ENCODE measurements at regions not wholly inside any gene's neighbourhood (a gene's known extent, or its start where the extent isn't known, plus 50 kb on each side); places are given as distances from the start of the nearest gene placed in this dataset.
A peak's percentile ranks its signal among the peaks of the same experiment; 100 is the strongest.

DNA sequence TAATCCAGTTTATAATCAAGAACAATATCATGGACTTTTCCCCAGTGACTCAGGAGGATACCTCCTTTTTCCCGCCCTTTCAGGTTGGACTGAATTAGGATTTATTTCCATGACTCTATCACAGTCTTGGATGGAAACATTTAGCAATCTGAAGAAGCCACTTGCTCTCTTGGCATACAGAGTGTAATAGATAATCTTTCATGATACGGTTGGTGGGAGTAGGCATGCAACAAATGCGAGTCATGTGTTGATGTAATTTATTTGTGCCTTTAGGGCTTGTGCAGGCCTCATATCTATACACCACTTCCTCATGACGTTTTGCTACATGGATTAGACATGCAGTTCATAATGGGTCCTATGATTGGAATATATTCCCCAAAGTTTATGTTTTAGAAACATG, 54.2 kb upstream of the MCTP2 start:
- intact Hi-C loops (cut with DNase I; ENCODE audit: low total_unique reads), result no loop called here
- no peak overlapping the region for H3K4me3 ChIP-seq
- H3K27ac ChIP-seq, result no peak overlapping the region
- no peaks in the 10 kb centered on the region for H3K4me1 ChIP-seq
- no peaks in the 10 kb centered on the region for H3K27me3 ChIP-seq
- DNase-seq, result no peak
- WGBS, 2 donors, result 69 to 83% methylated on average over 4 of the region's 4 CpGs
- no peaks in the 10 kb centered on the region for H3K36me3 ChIP-seq (ENCODE audit: low read depth, missing control alignments)
- no peaks in the 10 kb centered on the region for H3K9me3 ChIP-seq
- no peak for TF ChIP-seq POLR2A (IDR thresholded peaks at IDR 0.05)
- TF ChIP-seq, protein P1, sequence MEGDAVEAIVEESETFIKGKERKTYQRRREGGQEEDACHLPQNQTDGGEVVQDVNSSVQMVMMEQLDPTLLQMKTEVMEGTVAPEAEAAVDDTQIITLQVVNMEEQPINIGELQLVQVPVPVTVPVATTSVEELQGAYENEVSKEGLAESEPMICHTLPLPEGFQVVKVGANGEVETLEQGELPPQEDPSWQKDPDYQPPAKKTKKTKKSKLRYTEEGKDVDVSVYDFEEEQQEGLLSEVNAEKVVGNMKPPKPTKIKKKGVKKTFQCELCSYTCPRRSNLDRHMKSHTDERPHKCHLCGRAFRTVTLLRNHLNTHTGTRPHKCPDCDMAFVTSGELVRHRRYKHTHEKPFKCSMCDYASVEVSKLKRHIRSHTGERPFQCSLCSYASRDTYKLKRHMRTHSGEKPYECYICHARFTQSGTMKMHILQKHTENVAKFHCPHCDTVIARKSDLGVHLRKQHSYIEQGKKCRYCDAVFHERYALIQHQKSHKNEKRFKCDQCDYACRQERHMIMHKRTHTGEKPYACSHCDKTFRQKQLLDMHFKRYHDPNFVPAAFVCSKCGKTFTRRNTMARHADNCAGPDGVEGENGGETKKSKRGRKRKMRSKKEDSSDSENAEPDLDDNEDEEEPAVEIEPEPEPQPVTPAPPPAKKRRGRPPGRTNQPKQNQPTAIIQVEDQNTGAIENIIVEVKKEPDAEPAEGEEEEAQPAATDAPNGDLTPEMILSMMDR (IDR thresholded peaks at IDR 0.05), result no peak

DNA sequence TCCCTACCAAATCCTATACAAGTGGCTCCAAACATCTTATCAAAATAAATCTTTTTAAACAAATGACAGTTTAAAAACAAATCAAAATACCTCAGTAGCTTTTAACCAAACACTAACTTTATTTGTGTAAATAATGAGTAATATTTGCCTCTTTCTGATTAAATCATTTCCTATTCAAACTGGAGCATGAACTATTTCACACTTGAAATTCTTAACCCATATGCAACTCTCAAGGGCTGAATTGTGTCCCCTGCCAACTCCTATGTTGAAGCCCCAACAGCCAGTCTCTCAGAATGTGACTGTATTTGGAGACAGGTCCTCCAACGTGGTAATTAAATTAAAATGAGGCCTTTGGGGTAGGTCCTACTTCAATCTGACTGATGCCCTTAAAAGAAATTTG, 55.9 kb upstream of the MCTP2 start:
- no peaks in the 10 kb centered on the region for H3K9me3 ChIP-seq
- H3K4me3 ChIP-seq, result no peak overlapping the region
- 76 to 83% methylated on average over 1 of the region's 1 CpG for WGBS, 2 donors
- intact Hi-C loops (cut with DNase I; ENCODE audit: low total_unique reads), result no loop called here
- no peaks in the 10 kb centered on the region for H3K36me3 ChIP-seq (ENCODE audit: low read depth, missing control alignments)
- no peaks in the 10 kb centered on the region for H3K4me1 ChIP-seq
- DNase-seq, result no peak
- no peaks in the 10 kb centered on the region for H3K27me3 ChIP-seq
- TF ChIP-seq POLR2A (IDR thresholded peaks at IDR 0.05), result no peak
- TF ChIP-seq, protein P1 (IDR thresholded peaks at IDR 0.05), result no peak
- no peak overlapping the region for H3K27ac ChIP-seq

GRCh38 chr15:94174399-94174802, 57.0 kb upstream of the MCTP2 start:
- H3K36me3 ChIP-seq (ENCODE audit: low read depth, missing control alignments), result no peaks in the 10 kb centered on the region
- no peaks in the 10 kb centered on the region for H3K27me3 ChIP-seq
- H3K4me3 ChIP-seq, result no peak overlapping the region
- no peak overlapping the region for H3K27ac ChIP-seq
- TF ChIP-seq, protein P1 (IDR thresholded peaks at IDR 0.05), result no peak
- TF ChIP-seq POLR2A (IDR thresholded peaks at IDR 0.05), result no peak
- no peaks in the 10 kb centered on the region for H3K9me3 ChIP-seq
- no peak for DNase-seq
- H3K4me1 ChIP-seq, result no peaks in the 10 kb centered on the region
- intact Hi-C loops (cut with DNase I; ENCODE audit: low total_unique reads), result no loop called here

DNA sequence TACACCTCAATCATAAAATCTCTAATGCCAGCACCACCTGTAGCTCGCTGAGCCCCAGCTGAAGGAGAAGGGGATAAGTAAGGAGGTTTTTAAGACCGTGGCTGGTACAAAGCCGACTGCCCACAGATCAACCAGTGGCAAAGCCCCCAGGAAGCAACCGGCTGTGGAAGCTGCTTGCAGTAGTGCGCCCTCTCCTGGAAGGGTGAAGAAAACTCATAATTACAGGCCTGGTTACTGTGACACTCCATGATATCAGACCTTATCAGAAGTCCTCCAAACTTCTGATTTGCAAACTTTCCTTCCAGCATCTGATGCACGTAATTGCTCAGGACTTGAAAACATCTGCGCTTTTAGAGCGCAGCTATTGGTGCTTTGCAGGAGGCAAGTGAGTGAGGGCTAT, 63.1 kb upstream of the MCTP2 start:
- 81 to 82% methylated on average over 8 of the region's 8 CpGs for WGBS, 2 donors
- intact Hi-C loops (cut with DNase I; ENCODE audit: low total_unique reads), result no loop called here
- DNase-seq, result peak; percentile 25
- H3K27ac ChIP-seq, result no peak overlapping the region
- H3K4me3 ChIP-seq, result no peak overlapping the region
- no peaks in the 10 kb centered on the region for H3K36me3 ChIP-seq (ENCODE audit: low read depth, missing control alignments)
- no peaks in the 10 kb centered on the region for H3K9me3 ChIP-seq
- no peaks in the 10 kb centered on the region for H3K27me3 ChIP-seq
- TF ChIP-seq, protein P1 (IDR thresholded peaks at IDR 0.05), result peak in 1 of 3 experiments; percentile 18
- no peak for TF ChIP-seq POLR2A (IDR thresholded peaks at IDR 0.05)
- H3K4me1 ChIP-seq, result no peaks in the 10 kb centered on the region

GRCh38 chr15:94164971-94165370, 66.4 kb upstream of the MCTP2 start:
- DNase-seq, result no peak
- H3K36me3 ChIP-seq (ENCODE audit: low read depth, missing control alignments), result no peaks in the 10 kb centered on the region
- H3K9me3 ChIP-seq, result no peaks in the 10 kb centered on the region
- no peak for TF ChIP-seq POLR2A (IDR thresholded peaks at IDR 0.05)
- TF ChIP-seq, protein P1 (IDR thresholded peaks at IDR 0.05), result no peak
- WGBS, 2 donors, result 59 to 70% methylated on average over 3 of the region's 3 CpGs
- H3K4me1 ChIP-seq, result no peaks in the 10 kb centered on the region
- H3K27me3 ChIP-seq, result no peaks in the 10 kb centered on the region
- no peak overlapping the region for H3K4me3 ChIP-seq
- intact Hi-C loops (cut with DNase I; ENCODE audit: low total_unique reads), result no loop called here
- H3K27ac ChIP-seq, result no peak overlapping the region

All from testis (tissue), 2 donors.